ENCODE measurements at regions not wholly inside any gene's neighbourhood (a gene's known extent, or its start where the extent isn't known, plus 50 kb on each side); places are given as distances from the start of the nearest gene placed in this dataset.
"Not testable (repeated sequence)": the region's sequence is repeated elsewhere in the genome, so short reads cannot be mapped to it uniquely, and the experiment has no call there.

- TF ChIP-seq CTCF (IDR thresholded peaks at IDR 0.05), result peak; percentile 35
- DNase-seq (no peak), ATAC-seq (ENCODE audit: low read depth) (peak; percentile 37)
- Mint-ChIP-seq H3K4me3 (no peak overlapping the region), H3K36me3 (ENCODE audit: low read depth) (no peaks in the 10 kb centered on the region), H3K27me3 (peaks cover 7% of the 10 kb centered on the region), H3K4me1 (no peaks in the 10 kb centered on the region), H3K9me3 (peaks cover 16% of the 10 kb centered on the region), H3K27ac (no peak overlapping the region)
- POLR2A ChIA-PET, result no interaction called here
- CTCF ChIA-PET, result interaction anchor here (1.1 to 1.3 kb wide), 4 partner anchors 10 to 1944 kb away, joined by 3 to 5 read pairs (median 3); no protein-coding TSS in a partner anchor
- intact Hi-C loops (cut with micrococcal nuclease), result no loop called here
Observed at GRCh38 chr2:39837856-39838453, 58.9 kb upstream of the THUMPD2 start.

GRCh38 chr2:39836638-39837037, 57.6 kb upstream of the THUMPD2 start:
- intact Hi-C loops (cut with micrococcal nuclease), result no loop called here

DNA sequence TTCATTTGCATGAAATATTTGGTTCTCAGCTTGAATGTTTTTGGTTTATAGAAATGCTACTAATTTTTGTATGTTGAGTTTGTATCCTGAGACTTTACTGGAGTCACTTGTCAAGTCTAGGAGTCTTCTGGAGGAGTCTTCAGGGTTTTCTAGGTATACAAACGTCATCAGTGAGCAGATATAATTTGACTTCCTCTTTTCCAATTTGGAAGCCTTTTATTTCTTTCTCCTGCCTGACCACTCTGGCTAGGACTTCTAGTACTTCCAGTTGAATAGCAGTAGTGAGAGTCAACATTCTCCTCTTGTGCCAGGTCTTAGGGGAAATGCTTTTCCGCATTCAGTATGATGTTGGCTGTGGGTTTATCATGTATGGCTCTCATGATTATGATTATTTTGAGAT, 55.4 kb upstream of the THUMPD2 start:
- ChIA-PET POLR2A (no interaction called here), CTCF (no interaction called here)
- DNase-seq (no peak), ATAC-seq (ENCODE audit: low read depth) (no peak)
- no peaks in the 10 kb centered on the region for H3K4me1 Mint-ChIP-seq
- intact Hi-C loops (cut with micrococcal nuclease), result no loop called here
- H3K27me3 Mint-ChIP-seq, result peaks cover 18% of the 10 kb centered on the region
- no peak for TF ChIP-seq CTCF (IDR thresholded peaks at IDR 0.05)
- H3K9me3 Mint-ChIP-seq, result peaks cover 16% of the 10 kb centered on the region
- H3K4me3 Mint-ChIP-seq, result no peak overlapping the region
- no peak overlapping the region for H3K27ac Mint-ChIP-seq
- no peaks in the 10 kb centered on the region for H3K36me3 Mint-ChIP-seq (ENCODE audit: low read depth)

More at GRCh38 chr2:39836638-39837037, 57.6 kb upstream of the THUMPD2 start:
- no peak for TF ChIP-seq CTCF (IDR thresholded peaks at IDR 0.05)
- H3K9me3 Mint-ChIP-seq, result peaks cover 16% of the 10 kb centered on the region
- ChIA-PET POLR2A (no interaction called here), CTCF (interaction anchor here (1.2 to 1.3 kb wide), 2 partner anchors 718 to 1945 kb away, joined by 3 read pairs; no protein-coding TSS in a partner anchor)
- no peaks in the 10 kb centered on the region for H3K4me1 Mint-ChIP-seq
- no peaks in the 10 kb centered on the region for H3K36me3 Mint-ChIP-seq (ENCODE audit: low read depth)
- H3K27ac Mint-ChIP-seq, result no peak overlapping the region
- H3K27me3 Mint-ChIP-seq, result peaks cover 9% of the 10 kb centered on the region
- DNase-seq (no peak), ATAC-seq (ENCODE audit: low read depth) (no peak)
- no peak overlapping the region for H3K4me3 Mint-ChIP-seq

GRCh38 chr2:39830610-39831009, 51.6 kb upstream of the THUMPD2 start:
- ATAC-seq (ENCODE audit: low read depth); intact Hi-C loops (cut with micrococcal nuclease); CTCF ChIA-PET; H3K27ac Mint-ChIP-seq; H3K9me3 Mint-ChIP-seq; H3K36me3 Mint-ChIP-seq (ENCODE audit: low read depth); POLR2A ChIA-PET; H3K4me3 Mint-ChIP-seq; H3K4me1 Mint-ChIP-seq; DNase-seq: not testable (repeated sequence)
- H3K27me3 Mint-ChIP-seq, result peaks cover 23% of the 10 kb centered on the region
